HG02938 (cell line): ENCODE measurements at regions not wholly inside any gene's neighbourhood (a gene's known extent, or its start where the extent isn't known, plus 50 kb on each side); places are given as distances from the start of the nearest gene placed in this dataset.
"Not testable (repeated sequence)": the region's sequence is repeated elsewhere in the genome, so short reads cannot be mapped to it uniquely, and the experiment has no call there.

Experiments
- ATAC-seq: cut with Tn5 transposase; IDR thresholded peaks from one replicate; pipeline ENCODE4 v1.9.1; 2021; ENCODE audit warnings: mild to moderate bottlenecking, moderate library complexity; ENCODE audit not compliant: unreplicated experiment

DNA sequence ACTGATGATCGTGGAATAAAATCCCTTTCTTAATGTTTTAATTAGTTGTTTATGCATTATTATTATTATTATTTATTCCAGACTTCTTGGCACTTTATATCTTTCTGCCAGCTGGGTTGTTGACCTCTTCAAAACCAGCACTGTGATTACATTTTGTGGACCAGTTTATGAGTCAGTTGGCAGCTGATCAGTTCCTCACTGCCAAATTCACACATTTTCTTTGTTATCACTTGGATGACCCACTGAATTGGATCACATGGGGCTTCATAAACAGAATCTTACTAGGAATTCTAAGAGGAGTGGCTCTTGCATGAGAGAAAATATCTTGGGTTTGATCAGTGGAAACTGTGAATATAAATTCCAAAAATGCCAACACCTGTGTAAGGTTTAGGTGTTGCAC, 321.8 kb upstream of the SPRED2 start:
- ATAC-seq, result no peak

DNA sequence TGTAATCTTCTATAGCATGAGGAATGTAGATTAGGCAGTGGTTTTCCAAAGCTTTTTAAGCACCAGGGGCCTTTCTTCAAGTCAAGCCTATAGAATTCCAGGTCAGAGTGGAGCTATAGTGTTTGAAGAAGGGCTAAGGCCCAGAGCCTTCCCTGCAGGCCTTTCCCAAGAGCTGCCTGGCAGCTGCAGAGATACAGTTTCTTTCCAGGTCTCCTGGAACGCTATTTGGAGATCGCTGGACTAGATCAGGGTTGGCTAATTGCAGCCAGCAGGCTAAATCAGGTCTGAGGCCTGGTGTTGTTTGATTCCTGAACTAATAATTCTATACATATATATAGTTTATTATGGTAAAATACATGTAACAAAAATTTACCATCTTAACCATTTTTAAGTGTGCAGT, 319.0 kb upstream of the SPRED2 start:
- ATAC-seq, result no peak

DNA sequence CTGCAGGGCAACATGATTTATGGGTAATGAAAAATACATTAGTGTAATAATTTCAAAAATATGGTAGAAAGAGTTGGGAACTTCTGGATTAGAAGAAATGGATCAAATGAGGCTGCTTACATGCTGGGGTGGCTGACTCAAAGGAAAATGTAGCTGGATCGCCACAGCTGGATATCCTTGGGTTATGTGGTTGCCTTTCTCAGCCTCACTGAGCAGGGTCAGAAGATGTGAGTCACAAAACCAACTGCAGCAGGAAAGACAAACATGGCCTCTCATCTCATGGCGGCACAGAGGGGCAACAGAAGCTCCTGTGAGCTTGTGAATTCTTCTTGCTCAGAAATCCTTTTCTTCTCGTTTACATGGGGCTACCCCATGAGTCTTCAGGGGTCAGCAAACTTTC, 317.1 kb upstream of the SPRED2 start:
- ATAC-seq, result no peak

DNA sequence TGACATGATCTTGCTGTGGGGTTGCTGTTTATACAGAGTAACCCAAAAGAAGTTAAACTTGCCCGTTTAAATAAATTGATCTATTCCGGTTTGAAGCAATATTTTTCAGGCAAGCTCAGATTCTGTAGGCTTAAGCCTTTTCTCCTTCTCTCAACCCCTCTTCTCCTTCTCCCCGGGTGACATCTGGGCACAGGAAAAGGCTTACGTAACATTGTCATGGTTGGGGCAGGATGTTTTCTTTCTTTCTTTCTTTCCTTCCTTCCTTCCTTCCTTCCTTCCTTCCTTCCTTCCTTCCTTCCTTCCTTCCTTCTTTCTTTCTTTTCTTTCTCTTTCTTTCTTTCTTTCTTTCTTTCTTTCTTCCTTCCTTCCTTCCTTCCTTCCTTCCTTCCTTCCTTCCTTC, 315.5 kb upstream of the SPRED2 start:
- not testable (repeated sequence) for ATAC-seq

DNA sequence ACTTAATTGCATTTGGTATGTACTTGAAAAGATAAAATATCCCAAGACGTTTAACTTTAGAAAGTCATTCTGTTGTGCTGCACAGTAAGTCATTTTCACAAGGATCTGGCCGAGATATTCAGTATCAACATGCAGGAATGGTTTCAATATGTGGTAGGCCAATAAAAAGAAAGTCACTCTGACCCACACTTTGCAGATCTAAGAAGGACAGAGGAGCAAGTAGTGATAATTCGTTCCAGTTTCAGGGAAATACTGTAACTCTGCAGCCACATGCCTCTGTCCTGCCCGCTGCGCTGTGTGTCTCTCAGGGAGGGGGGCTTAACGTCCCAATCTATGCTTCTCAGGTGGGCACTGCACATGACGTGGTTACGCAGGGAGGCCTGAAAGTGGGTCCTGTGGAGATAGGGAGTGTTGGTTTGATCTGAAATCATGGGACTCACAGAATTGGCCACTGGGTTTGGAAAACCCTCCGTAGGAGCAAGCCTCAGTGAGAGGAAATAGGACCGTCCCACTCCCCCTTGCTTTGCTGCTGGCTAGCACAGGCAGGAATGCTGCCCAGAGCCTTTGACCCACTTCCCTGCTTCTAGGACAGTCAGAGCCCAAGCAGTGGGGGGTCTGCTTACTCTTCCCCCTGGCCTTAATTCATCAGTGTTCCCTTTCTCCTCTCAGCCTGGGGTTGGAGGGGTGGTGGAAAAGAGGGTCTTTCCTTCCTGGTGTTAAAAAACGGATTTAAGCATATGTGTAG, 314.7 kb upstream of the SPRED2 start:
- no peak for ATAC-seq

DNA sequence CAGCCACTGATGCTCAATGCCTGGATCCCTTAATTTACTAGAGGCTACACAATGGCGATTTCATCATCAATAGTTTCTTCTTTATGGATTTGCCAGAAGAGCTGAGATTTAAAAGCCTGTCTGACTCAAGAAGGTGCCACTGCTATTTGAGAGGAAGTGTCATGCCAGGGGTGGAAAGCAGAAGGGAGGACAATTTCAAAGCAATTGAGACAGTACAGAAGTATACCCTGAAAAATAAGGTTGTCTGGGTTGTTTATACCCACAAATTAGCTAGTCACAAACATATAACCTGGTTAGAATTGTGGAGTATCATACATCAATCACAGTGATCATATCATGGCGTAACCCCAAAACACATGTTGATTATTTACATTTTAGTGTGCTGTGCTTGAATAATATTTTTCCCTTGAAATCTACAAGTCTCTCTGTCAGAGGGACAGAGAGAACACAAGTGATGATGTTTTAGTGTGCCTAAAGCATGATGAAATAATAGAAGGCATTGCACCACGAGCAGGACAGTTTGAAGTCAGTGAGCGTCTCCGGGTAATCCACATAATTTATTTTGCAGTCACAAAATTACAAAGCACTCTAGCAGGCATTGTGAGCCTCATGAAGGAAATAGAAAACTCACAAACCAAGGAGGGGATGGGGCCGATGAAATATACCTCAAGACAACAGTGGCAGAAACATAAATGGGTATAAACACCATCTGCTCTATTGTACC, 312.2 kb upstream of the SPRED2 start:
- ATAC-seq, result no peak

DNA sequence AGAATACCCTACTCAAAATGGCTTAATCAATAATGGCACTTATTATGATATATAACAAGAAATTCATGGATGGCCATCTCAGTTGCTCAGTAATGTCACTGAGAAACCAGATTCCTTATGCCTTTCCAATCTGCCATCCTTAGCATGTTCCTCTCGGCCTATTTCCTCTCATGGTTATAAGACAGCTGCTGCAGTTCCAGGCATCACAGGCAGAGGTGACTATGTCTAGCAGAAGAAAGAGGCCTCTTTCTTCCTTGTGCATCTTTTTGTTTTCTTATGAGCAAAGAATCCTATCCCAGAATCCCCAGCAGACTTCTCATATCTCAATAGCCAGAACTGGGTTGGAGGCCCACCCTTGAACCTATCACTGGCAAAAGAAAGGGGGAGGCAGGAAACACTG, 310.6 kb upstream of the SPRED2 start:
- no peak for ATAC-seq

DNA sequence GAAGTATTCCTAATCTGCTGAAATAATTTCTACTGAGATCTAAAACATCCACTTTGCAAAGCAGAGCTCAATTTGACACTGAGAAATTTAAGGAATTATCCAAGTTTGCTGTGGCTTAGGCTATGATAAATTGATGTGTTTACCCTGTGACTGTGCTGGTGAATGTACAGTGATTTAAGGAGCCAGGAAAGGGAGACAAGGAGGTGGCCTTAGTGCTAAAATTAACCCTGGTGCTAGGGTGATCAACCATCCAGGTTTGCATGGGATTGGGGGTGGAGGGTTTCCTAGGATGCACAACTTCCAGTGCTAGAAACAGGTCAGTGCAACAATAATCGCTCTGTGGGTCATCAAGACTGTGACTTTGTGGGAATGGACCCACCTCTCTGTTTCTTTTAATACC, 307.5 kb upstream of the SPRED2 start:
- no peak for ATAC-seq

DNA sequence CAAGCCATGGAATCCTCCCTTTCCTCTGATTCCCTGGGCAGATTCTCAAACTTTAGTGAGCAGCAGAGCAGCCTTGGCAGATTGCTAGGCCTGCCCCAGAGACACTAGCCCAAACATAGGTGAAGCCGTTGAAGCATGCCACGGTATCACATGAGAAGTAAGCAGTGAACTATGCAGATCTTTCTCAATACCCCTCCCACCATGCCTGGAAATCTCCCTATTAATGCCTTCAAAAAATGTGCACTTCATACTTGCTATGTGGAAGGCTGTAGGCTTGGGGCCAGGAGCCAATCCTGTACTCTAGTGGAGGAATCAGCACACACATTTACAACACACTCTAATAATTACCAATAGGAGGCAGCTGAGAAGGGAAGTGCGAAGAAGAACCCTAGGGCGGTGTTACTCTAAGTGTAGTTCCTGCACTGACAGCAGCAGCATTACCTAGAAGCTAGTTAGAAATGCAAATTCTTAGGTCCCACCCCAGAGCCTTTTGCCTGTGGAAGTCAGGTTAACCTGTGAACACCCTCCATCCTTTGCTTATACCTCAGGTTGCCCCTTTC, 305.1 kb upstream of the SPRED2 start:
- ATAC-seq, result no peak

DNA sequence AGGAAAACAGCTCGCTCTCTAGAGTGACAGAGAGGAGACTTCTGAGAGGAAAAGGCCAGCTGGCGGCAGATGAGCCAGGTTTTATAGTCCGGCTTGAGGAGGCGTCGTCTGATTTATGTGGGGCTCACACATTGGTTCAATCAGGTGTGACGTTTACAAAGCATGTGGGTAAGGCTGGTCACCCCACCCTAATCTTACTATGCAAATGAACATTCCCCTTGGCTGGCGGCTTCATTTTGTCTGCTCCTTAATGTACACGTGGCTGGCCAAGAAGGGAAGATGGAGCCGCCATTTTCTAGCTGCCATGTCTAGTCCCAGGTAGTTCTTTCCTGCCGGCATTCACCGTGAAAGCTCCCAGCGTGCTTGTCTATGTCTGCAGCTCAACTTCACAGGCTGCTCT, 299.1 kb upstream of the SPRED2 start:
- no peak for ATAC-seq

DNA sequence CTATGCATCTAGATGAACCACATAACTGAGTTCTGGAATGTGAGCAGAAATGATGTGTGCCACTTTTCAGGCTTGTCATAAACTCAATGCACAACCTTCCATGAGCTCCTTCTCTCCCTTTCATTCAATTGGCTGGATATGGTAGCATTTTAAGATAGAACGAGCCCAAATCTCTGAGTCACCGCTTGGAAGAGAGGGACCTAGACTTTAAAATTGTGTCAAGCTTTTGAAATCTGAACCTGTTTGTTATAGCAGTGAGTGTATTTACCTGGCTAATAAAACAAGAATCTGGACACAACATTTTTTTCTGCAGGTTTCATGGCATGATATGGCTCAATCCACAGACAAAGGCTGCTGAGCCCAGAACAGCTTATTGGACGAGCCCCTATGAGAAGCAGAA, 297.8 kb upstream of the SPRED2 start:
- no peak for ATAC-seq

DNA sequence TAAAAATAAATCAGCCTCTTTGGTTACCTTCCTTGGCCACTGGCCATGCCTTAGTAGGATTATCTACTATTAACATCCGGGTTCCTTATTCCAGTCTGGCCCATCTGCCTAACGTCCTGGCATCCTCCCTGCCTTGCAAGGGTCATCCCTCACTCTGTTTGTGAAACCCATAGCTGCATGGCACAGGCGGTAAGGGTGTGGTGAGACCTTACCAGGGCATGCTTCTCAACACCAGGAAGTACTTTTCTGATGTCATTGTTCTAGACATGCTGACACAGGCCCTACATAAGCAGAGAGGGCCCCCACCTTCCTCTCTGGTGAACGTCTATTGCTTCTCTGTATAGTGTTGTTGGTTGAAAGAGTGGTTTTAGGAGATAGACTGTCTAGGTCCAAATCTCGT, 296.8 kb upstream of the SPRED2 start:
- no peak for ATAC-seq

DNA sequence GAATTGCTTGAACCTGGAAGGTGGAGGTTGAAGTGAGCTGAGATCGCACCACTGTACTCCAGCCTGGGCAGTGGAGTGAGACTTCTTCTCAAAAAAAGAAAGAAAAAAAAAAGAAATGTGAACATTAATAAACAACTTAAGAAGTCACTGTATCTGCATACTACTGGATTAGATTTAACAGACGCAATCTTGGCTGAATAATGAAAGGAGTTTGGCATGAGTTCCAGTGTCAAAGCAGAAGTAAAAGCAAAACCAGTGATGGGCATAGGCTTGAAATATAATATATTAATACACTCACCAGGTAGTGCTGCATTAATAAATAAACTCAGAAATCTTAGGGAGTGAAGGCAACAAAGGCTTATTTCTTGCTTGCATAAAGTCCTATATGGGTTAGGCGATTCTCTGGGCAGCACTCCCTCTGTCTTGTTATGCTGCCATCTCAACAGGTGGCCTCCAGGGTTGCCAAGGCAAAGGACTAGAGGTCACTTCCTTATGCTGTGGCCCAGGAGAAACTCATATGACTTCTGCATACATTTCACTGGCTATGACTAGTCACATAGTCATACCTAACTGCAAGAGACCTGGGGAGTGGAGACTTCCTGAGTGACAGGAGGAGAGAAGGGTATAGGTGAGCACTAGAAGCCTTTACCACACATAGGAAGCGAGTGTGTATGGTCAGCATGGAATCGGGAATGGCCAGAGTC, 296.2 kb upstream of the SPRED2 start:
- no peak for ATAC-seq

DNA sequence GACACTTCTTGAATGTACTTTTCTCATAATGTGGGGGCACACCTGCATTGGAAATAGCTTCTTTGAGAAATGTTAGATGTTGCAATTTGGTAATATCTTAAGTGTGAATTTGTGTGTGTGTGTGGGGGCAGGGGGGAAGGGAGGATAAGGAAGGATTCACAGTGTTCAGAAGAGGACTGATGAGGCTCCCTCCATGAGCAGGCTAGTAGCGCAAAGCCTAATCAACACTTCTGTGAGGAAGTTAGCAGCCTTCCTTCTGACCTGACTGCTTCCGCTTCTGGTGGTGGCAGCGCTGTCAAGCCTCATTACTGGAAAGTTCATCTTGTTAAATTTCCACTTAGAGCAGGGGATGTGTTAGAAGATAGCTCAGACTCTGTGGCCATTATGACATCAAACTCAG, 295.4 kb upstream of the SPRED2 start:
- ATAC-seq, result no peak

DNA sequence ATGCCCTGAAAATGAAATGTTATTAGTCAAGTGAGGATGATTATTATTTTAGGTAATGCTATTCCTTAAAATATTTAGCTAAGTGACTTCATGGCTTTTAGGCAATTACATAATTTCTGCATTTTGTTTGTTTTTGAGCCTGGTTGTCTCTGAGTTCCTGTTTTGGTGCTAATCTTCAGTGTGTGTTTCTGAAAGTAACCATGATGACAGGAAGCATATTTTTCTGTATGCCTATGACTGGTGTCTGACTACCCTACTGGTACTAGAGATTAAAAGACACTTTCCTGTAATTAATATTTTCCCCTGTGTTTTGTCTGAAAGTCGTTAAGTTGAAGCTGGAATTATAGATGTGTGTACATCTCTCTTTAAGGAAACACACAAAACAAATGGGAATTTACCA, 295.0 kb upstream of the SPRED2 start:
- ATAC-seq, result no peak

DNA sequence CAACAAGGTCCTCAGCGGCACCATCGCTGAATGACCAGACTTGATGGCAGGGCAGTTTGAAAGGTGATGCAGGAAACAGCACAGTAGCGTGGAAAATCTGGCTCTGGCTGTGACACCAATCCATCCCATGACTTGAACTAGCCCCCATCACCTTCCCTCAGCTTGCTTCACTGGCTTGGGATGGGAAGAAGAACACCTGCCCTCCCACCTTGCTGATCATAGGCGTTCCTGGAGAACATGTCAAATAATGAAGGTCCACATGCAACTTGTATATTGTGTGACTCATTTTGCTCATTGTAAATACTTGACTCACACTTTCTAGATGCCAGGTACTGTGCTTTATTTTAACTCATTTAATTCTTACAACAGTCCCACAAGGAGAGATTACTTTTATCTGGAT, 292.4 kb upstream of the SPRED2 start:
- ATAC-seq, result no peak

DNA sequence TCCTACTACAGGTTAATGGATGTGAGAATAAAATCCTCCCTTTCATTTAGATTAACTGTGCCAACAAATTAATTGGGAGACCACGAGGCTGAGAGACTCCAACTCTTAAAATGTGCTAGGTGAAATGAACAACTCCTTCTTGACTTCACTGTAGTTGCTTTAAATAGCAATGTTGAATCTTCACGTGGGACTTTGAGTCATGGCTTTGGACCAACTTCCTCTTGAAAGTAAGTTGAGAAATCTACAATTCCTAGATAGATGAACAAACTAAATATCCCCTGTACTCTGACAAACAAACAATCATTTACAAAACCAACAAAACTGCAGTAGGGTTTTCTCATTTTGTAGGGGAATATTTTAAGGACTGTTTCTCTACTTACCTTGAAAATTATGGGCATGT, 291.9 kb upstream of the SPRED2 start:
- ATAC-seq, result no peak

DNA sequence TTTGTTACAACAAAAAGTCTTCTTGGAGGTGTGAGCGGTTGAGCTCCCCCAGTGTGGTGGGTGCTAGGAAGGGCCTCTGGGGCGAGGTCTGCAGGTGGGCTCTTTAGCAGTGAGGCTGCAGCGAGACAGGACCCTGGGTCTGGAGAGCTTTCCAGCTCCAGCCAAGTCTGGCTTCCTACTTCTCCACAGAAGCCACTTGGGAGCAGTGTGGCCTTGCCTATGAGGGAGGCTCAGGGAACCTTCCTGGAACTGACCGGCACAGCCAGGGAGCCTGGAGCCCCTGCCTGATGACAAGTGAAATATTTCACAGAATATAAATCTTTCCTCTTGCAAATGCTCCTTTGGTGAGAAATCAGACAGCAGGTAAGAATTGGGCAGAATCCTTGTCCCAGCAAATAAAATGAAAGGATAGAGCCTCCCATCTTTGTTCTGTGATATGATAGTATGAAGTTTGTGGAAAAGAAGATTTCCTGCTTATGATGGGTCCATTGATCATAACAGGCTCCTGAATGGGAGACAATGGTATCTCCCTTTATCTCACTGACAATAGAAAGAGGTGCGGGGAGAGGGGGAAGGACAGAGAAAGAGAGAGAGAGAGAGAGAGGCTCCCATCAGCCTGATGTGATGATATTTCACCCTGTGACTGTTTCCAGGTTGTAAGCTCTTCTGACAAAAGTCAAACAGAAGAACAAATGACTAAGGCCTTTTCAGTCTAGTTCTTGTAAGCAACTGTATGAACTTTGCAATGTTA, 289.8 kb upstream of the SPRED2 start:
- ATAC-seq, result no peak

DNA sequence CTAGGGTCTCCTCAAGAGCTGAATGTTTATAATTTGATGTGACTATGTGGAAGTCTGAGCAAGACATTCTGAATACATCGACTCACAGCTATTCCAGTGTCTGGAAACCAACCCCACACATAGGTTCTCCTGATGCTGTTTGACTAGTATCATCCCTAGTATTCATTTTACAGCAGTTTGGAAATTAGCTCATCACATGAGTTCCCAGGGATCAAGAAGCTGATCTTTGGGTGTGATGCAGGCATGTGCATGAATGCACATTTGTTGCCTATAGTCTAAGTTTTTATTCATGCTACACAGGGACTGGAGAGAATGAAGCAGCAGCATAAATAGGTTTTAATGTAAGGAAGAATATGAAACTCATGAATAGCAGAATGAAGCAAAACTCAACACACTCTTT, 284.3 kb upstream of the SPRED2 start:
- no peak for ATAC-seq

DNA sequence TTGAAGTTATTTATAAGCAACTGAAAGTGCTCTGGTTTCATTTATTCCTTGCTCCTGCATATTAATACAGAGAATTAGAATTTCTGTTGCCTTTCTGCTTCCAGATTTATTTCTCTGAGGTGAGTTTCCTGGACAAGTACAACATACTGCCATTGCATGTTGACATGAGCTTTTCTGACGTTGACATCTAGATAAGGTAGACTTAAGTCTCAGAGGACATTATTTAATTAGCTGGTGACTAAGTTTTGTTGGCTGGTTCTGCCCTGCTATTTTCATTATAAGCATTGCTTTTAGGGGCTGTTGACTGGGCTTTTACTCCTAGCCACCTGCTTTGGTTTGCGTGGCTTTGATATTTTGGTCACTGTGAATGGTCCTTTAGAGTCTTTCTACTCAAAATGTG, 282.9 kb upstream of the SPRED2 start:
- ATAC-seq, result no peak

DNA sequence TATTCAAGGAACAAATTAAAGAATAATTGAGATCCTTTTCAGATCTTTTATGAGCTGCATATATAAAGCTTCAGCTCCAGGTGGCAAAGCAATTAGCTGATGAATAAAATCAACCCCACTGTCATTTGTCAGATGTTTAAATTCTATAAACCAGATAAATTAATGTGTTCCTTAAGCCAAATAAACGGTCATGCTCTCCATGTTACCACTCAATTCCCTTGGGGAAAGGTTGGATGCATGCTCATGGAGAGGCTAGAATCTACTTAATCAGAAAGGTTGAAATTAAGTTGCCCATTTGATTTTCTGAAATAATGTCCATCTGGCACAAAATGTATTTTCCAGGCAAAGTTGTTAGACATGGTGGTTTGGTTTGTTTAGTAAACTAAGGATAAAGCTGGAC, 282.5 kb upstream of the SPRED2 start:
- no peak for ATAC-seq
